Thoracic aorta (tissue), 2 donors: ENCODE measurements at regions not wholly inside any gene's neighbourhood (a gene's known extent, or its start where the extent isn't known, plus 50 kb on each side); places are given as distances from the start of the nearest gene placed in this dataset.

Experiments used
- ATAC-seq: fragments of 150-250 bp; one replicate; pipeline ENCODE4 v1.8.0; 2017; ENCODE audit warnings: low read depth; ENCODE audit not compliant: insufficient number of reproducible peaks, low FRiP score
- DNase-seq: peaks from one replicate; pipeline ENCODE4 v3.0.0-alpha.2; 2020; ENCODE audit warnings: low spot score
- H3K27ac ChIP-seq, 2 donors: fragments of 200-600 bp; sonication (generic); 1 replicate in 1 of 2; 2 replicates in 1 of 2; pipeline ENCODE4 v1.5.1; 2016; ENCODE audit warnings: mild to moderate bottlenecking in 2 of 2, moderate library complexity in 2 of 2
- H3K27me3 ChIP-seq: fragments of 200-600 bp; sonication (generic); replicated peaks from 2 replicates; pipeline ENCODE4 v1.6.0; 2016; ENCODE audit warnings: mild to moderate bottlenecking; ENCODE audit not compliant: insufficient read depth
- H3K36me3 ChIP-seq: fragments of 200-600 bp; sonication (generic); one replicate; pipeline ENCODE4 v1.5.1; 2016
- H3K4me1 ChIP-seq, 2 donors: fragments of 200-600 bp; sonication (generic); 1 replicate in 1 of 2; 2 replicates in 1 of 2; pipeline versions ENCODE4 v1.5.1 to v1.6.0; 2016; ENCODE audit warnings: low read depth in 2 of 2, mild to moderate bottlenecking in 1 of 2; ENCODE audit not compliant: control insufficient read depth in 1 of 2
- H3K4me3 ChIP-seq: fragments of 200-600 bp; sonication (generic); 2 replicates; pipeline ENCODE4 v1.5.1; 2016; ENCODE audit warnings: mild to moderate bottlenecking
- H3K9me3 ChIP-seq: fragments of 200-600 bp; sonication (generic); 2 replicates; pipeline ENCODE4 v1.5.1; 2016
- CTCF ChIP-seq: fragments of 200-600 bp; sonication (generic); IDR thresholded peaks from one replicate; pipeline ENCODE4 v1.5.1; 2019; ENCODE audit warnings: antibody characterized with exemption

- no peak for DNase-seq
- Histone ChIP-seq H3K27me3 (no peaks in the 10 kb centered on the region), H3K36me3 (no peaks in the 10 kb centered on the region), H3K27ac (no peak overlapping the region), H3K4me3 (no peak overlapping the region), H3K9me3 (no peaks in the 10 kb centered on the region), H3K4me1 (peaks cover 12 to 35% of the 10 kb centered on the region in 2 donors)
- no peak for ATAC-seq
- TF ChIP-seq CTCF, result no peak
Measured at GRCh38 chr4:106584337-106584989, 215.9 kb upstream of the GIMD1 start.

GRCh38 chr4:106583567-106583966 is 215.0 kb upstream of the GIMD1 start:
- Histone ChIP-seq H3K9me3 (no peaks in the 10 kb centered on the region), H3K36me3 (no peaks in the 10 kb centered on the region), H3K27ac (no peak overlapping the region), H3K4me3 (no peak overlapping the region), H3K27me3 (no peaks in the 10 kb centered on the region), H3K4me1 (peaks cover 8 to 28% of the 10 kb centered on the region in 2 donors)
- no peak for DNase-seq
- no peak for ATAC-seq
- TF ChIP-seq CTCF, result no peak

GRCh38 chr4:106583108-106583507 is 214.5 kb upstream of the GIMD1 start:
- Histone ChIP-seq H3K9me3 (no peaks in the 10 kb centered on the region), H3K4me3 (no peak overlapping the region), H3K27ac (no peak overlapping the region), H3K27me3 (no peaks in the 10 kb centered on the region), H3K4me1 (peaks cover 7 to 25% of the 10 kb centered on the region in 2 donors), H3K36me3 (no peaks in the 10 kb centered on the region)
- DNase-seq, result no peak
- no peak for TF ChIP-seq CTCF
- ATAC-seq, result no peak

GRCh38 chr4:106582103-106582502 is 213.5 kb upstream of the GIMD1 start:
- H3K27ac ChIP-seq, result no peak overlapping the region

GRCh38 chr4:106579236-106579635 is 210.7 kb upstream of the GIMD1 start:
- no peaks in the 10 kb centered on the region for H3K36me3 ChIP-seq
- H3K4me1 ChIP-seq, result peaks cover 0 to 11% of the 10 kb centered on the region in 2 donors
- ATAC-seq, result no peak
- DNase-seq, result no peak
- no peaks in the 10 kb centered on the region for H3K9me3 ChIP-seq
- no peak overlapping the region for H3K27ac ChIP-seq
- H3K4me3 ChIP-seq, result no peak overlapping the region
- no peak for TF ChIP-seq CTCF
- no peaks in the 10 kb centered on the region for H3K27me3 ChIP-seq

More at GRCh38 chr4:106582103-106582502, 213.5 kb upstream of the GIMD1 start:
- H3K9me3 ChIP-seq, result no peaks in the 10 kb centered on the region
- no peak for DNase-seq
- no peaks in the 10 kb centered on the region for H3K36me3 ChIP-seq
- H3K27me3 ChIP-seq, result no peaks in the 10 kb centered on the region
- H3K4me3 ChIP-seq, result no peak overlapping the region
- H3K4me1 ChIP-seq, result peaks cover 11 to 17% of the 10 kb centered on the region in 2 donors
- ATAC-seq, result no peak
- no peak for TF ChIP-seq CTCF
